Retina (tissue), 1 donor: ENCODE measurements at regions not wholly inside any gene's neighbourhood (a gene's known extent, or its start where the extent isn't known, plus 50 kb on each side); places are given as distances from the start of the nearest gene placed in this dataset.

ENCODE experiments used
- DNase-seq: peaks from one replicate; pipeline ENCODE4 v3.0.0-alpha.2; 2016

GRCh38 chr5:68618501-68618900, 402.9 kb downstream of the PIK3R1 start:
- no peak for DNase-seq

- peak; percentile 57 for DNase-seq
Measured at GRCh38 chr5:68627001-68627400, 411.4 kb downstream of the PIK3R1 start.

GRCh38 chr5:68628082-68628814, 412.7 kb downstream of the PIK3R1 start:
- DNase-seq: no peak

DNA sequence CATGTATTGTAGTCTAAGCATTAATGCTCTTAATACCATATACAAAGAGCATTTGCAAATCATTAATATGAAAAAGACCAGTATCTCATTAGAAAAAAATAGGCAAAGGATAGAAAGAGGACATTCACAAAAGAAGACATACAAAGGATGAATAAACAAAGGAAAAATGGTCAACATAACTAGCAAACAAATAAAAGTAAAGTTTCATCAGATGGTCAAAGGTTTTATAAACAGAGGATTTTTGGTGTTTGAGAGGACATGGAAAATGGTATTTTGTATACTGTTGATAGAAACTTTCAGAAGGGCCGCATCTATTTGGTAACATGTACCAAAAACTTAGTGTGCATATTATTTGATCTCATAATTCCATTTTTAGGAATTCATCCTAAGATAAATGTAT, 414.8 kb downstream of the PIK3R1 start:
- DNase-seq: no peak

GRCh38 chr5:68631884-68632283, 416.3 kb downstream of the PIK3R1 start:
- no peak for DNase-seq

DNA sequence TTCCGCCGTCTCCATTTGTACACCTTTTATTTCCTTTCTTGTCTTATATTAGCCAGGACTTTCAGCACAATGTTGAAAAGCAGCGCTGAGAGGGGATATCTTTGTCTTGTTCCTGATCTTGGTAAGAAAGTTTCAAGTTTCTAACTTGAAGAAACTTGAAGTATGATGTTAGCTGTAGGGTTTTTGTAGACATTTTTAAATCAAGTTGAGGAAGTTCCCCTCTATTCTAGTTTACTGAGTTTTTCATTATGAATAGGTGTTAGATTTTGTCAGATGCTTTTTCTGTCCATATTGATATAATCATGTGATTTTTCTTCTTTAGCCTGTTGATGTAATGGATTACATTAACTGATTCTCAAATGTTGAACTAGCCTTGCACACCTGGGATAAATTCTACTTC, 425.7 kb downstream of the PIK3R1 start:
- no peak for DNase-seq

- no peak for DNase-seq
Measured at GRCh38 chr5:68643064-68643463, 427.5 kb downstream of the PIK3R1 start.

DNA sequence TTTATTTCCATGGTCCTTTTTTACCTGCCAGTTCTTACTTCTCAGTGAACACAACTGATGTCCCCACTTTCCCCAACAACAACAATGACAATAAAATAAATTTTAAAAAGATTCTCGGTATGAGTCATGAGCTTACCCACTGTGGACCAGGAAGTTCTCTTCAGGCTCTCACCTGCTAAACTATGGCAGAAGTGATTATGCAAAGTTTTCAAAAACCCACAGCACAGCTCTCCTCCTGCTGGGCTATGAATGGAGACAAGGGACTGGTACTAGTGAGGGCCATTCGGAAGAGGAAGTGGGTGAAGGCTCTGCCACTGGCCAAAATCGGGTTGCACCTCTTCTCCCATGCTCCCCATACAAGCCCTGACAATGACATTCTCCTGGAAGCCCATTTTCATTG, 429.4 kb downstream of the PIK3R1 start:
- DNase-seq: no peak

DNA sequence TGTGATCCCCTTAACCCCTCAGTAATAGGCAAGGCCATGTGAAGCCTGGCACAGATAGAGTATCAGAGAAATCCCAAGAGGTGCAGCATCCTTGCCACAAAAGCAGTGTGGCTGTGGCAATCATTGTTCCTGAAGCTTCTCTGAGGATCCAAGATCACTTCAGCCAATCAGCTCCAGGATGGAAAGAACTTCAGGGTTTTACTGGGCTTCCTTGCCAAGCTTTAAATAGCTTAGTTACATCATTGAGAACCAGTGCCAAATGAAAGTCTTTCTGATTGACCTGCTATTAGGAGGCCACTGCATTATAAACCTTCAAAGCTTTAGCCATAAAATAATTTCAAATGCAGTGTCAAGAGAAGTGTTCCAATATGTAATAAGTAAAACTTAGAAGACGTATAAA, 430.6 kb downstream of the PIK3R1 start:
- no peak for DNase-seq

DNA sequence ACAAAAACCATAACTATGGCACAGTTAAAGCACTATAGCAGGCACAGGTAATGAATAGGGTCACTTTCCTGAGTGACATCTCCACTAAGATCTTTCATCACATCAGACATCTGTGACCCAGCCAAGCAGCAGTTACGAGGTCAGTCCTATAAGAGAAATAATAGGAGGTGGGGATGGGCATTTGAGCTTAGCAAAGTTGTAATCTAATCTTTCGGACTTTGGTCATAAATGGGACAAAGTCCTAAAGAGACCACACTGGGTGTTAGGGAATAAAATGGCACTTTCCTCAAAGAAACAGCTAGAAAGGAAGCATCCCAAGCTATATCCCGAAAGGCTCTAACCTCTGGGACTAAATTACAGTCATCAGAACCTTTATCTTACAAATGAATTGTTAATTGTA, 432.2 kb downstream of the PIK3R1 start:
- DNase-seq: no peak

GRCh38 chr5:68648944-68649857, 433.6 kb downstream of the PIK3R1 start:
- no peak for DNase-seq

DNA sequence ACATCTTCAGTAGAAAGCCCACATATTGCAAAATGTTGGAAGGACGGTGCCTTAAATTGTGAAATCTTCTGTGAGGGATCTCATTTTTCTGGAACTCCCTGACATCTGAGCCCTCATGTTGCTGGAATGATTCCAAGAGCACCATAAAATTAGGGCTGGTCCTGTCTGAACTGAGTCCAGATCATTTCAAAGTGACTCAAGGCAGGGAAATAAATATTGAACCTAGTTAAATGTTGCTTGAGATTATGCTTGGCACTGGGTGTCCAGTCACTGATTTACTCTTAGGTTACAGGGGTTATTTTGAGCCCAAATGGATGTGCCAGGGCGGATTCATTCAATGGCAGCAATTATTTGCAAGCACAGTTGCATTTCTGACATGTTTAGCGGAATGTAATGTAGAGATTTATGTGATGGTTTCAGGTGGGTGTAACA, 437.0 kb downstream of the PIK3R1 start:
- no peak for DNase-seq

DNA sequence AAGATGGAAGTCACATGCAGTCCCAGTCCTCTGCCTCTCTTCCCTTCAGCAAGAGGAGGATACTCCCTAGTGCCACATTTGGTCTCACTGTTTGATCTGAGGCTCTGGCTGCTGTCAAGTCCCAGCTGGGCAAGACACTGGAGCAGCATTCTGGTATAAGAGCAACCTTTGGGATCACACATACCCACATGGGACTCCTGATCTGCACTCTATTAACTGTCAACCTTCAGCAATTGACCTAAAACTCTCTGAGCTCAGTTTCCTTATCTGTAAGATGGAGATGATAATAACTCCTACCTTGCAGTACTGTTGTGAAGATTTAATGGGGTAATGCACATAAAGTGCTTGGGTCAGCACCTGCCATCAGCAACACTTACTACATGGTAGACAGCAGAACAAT, 437.9 kb downstream of the PIK3R1 start:
- DNase-seq: no peak

DNA sequence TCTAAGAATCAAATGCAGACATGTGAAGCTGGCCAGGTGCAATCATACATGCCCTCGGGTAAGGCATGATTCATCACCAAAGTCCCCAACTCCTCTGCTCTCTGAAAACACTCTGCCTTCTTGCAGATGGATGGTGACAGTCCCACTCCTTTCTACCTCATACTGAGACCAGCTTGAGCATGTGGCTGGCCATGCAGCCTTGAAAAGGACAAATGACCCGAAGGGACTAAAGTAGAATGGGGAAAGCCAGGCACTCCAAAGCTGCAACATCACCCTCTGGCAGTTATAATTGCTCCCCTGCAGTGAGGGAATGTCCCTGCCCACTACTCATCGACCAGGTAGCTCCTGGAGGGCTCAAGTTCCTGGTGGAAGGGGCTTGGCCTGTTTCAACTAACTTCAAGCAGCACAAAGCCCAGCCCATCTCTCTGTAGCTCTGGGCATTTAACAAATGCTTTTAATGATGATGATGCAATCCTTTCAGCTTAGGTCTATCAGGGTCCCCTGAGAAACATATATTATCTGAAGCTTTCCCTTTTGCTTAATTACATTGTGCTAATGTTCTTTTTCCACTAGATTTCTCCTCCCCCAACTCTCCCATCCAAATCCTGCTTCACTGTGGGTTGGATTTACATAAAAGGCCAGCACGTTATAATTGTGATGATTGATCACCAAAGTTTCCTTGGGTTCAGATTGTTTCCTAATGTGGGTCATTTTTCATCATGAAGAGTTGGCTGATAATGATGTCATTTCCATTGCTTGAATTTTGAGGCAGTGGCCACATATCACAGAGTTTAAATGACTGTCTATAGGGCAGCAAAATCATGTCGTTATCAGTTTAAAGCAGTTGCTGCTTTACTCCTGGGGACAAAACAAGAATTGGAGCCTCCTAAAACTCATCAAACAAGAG, 436.5 kb upstream of the SLC30A5 start:
- DNase-seq: no peak

DNA sequence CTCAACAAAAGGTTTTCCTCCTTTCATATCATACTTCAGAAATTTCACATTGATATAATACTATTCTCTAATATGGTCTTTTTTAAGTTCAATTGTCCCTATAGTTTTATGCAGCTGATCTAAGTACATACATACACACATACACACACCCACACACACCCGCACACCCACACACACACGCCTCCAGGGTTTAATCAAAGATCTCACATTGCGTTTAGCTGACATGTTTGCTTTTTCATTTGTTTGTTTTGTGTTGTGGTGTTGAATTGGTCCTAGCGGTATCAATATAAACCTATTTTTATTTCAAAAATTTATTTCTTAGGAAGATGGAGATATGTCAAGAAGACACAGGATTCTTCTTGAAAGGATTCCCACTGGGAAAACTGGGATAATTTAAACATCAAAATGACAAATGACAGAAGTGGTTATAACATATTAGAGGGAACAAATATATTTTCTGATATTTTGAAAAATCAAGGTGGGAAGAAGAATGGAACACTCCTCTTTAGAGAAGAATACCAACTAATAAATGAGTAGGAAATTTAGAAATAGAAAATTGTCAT, 434.9 kb upstream of the SLC30A5 start:
- no peak for DNase-seq

DNA sequence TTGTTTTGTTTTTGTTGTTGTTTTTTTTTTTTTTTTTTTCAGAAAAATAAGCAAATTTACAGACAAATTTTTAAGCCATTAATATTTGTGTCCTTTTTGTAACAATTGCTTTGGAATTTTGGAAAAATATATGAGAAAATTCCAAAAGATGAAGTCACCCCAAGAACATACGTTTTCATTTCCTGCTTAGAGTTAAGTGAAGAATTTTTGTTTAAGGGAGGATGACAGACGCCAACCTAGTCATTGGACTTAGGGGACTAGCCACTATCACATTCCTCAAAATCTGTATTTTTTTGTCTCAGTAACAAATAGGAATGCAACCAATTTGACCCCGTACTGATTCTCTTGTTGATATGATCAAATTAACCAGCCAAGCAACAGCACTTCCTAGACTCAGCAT, 433.9 kb upstream of the SLC30A5 start:
- no peak for DNase-seq

- DNase-seq: no peak
Measured at GRCh38 chr5:68661237-68661636, 432.6 kb upstream of the SLC30A5 start.

GRCh38 chr5:68662804-68663307, 431.0 kb upstream of the SLC30A5 start:
- no peak for DNase-seq

DNA sequence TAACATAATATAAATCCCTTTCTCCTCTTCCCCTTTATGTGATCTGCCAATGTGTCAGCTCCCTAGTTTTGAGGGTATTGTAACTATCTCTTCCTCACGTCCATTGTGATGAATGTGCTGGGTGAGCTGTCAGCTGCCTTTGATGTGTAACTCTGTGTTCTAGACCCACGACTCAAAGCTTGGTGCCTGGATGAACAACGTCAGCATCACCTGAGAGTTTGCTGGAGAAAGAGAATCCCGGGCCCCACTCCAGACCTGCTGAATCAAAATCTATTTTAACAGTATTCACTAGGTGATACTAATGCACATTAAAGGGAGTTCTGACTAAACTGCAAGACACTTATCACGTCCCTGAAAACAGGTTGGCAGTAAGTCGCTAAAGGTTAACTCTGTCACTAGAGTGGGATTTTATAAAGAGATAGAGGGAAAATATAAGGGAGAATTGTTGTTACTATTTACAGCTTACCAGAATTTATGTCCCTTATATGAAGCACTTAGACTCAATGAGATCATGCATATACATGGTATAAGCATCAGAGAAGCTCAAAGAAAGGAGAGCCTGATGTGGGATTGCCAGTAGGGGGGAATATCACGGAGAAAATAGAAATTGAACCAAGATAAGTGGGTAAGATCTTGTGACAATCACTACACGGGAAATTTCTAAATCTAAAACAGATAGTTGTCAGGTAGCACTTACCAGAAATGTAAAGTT, 423.8 kb upstream of the SLC30A5 start:
- DNase-seq: no peak

DNA sequence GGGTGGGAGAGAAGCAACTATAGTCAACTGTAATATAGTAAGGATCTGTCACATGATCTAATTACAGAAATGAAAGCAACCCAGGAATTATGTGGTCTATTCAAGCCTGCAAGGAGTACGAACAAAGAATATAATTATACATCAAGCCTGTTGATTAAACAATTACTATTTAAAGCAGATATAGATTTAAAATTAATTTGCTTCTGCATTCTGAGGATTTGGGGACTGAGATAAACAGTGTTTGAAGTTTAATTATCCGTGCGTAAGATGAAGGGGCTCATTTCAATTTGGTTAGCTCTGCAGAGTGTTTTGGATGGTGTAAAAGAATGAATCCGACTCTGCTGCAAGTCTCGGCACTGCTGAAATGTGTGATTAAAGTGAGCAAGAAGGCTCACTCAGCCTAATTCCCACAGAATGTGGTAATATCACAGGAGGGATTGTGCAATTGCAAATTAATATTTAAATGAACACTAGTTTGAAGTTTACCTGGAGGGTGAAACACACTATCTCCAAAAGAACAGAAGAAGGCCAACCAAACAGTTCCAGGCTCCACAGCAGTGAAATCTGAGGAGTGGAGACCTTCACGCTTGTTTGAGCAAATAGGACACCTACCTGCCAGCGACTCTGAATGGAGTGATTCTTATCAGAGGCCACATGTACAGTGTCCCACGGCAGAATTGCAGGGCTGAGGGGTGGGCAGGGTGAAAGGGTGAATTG, 420.6 kb upstream of the SLC30A5 start:
- DNase-seq: peak; percentile 50

- DNase-seq: no peak
Measured at GRCh38 chr5:68673823-68674180, 420.0 kb upstream of the SLC30A5 start.
